A673 (cell line): ENCODE measurements at regions not wholly inside any gene's neighbourhood (a gene's known extent, or its start where the extent isn't known, plus 50 kb on each side); places are given as distances from the start of the nearest gene placed in this dataset.

ENCODE experiments used
- CTCF ChIP-seq: fragments of 300-800, 200-600 bp; sonication (generic); conservative IDR thresholded peaks from 2 replicates; pipeline ENCODE4 v1.5.1; 2017; ENCODE audit warnings: low read depth, mild to moderate bottlenecking, antibody characterized with exemption, low read length, moderate library complexity, mixed read lengths
- EZH2 ChIP-seq: fragments of 200-600 bp; sonication (generic); IDR thresholded peaks from 2 replicates; pipeline ENCODE4 v1.6.1; 2017; ENCODE audit warnings: borderline replicate concordance, low read depth, mild to moderate bottlenecking, mixed read lengths, antibody characterized with exemption, low read length; ENCODE audit not compliant: poor library complexity, severe bottlenecking

GRCh38 chr3:188036375-188037194 lies 117.4 kb upstream of the LPP start:
- TF ChIP-seq CTCF: no peak
- TF ChIP-seq EZH2: no peak
